Transverse colon (tissue), 4 donors: ENCODE measurements at regions not wholly inside any gene's neighbourhood (a gene's known extent, or its start where the extent isn't known, plus 50 kb on each side); places are given as distances from the start of the nearest gene placed in this dataset.
"Not testable (repeated sequence)": the region's sequence is repeated elsewhere in the genome, so short reads cannot be mapped to it uniquely, and the experiment has no call there.

Source experiments
- DNase-seq: peaks from one replicate; pipeline ENCODE4 v3.0.0-alpha.2; 2019
- H3K27ac ChIP-seq, 4 donors: fragments of 200-600 bp; sonication (generic); 2 replicates each; pipeline ENCODE4 v1.5.1; 2016 to 2018; ENCODE audit warnings: inconsistent platforms in 4 of 4
- H3K27me3 ChIP-seq: fragments of 200-600 bp; sonication (generic); 2 replicates; pipeline ENCODE4 v1.5.1; 2017; ENCODE audit warnings: inconsistent platforms
- H3K36me3 ChIP-seq, 4 donors: fragments of 200-600 bp; sonication (generic); 2 replicates each; pipeline ENCODE4 v1.5.1; 2017 to 2019; ENCODE audit warnings: inconsistent platforms in 4 of 4
- H3K4me1 ChIP-seq, 4 donors: fragments of 200-600 bp; sonication (generic); 2 replicates each; pipeline ENCODE4 v1.5.1; 2017 to 2020; ENCODE audit warnings: inconsistent platforms in 4 of 4
- H3K4me3 ChIP-seq, 4 donors: fragments of 200-600 bp; sonication (generic); 1 replicate in 1 of 4; 2 replicates in 3 of 4; pipeline versions ENCODE4 v1.5.1 to v1.6.1; 2017 to 2019; ENCODE audit warnings: inconsistent platforms in 4 of 4
- H3K9me3 ChIP-seq, 2 donors: fragments of 200-600 bp; sonication (generic); 2 replicates each; pipeline ENCODE4 v1.5.1; 2017 to 2019; ENCODE audit warnings: inconsistent platforms in 2 of 2
- CTCF ChIP-seq, 5 experiments: fragments of 200-600 bp in 3 of 5; fragments of 450-650 bp in 2 of 5; sonication (generic) in 3 of 5; IDR thresholded peaks; 1 replicate in 2 of 5; 2 replicates in 3 of 5; pipeline ENCODE4 v1.5.1; 2016 to 2017; ENCODE audit warnings: antibody characterized with exemption in 5 of 5, inconsistent platforms in 3 of 5, mild to moderate bottlenecking in 2 of 5, moderate library complexity in 1 of 5
- EP300 ChIP-seq: sonication (generic); formaldehyde crosslinking; IDR thresholded peaks from one replicate; pipeline ENCODE4 v1.6.1; 2017; ENCODE audit warnings: antibody characterized with exemption, low read depth
- POLR2A ChIP-seq: fragments of 450-650 bp; IDR thresholded peaks from one replicate; pipeline ENCODE4 v1.6.1; 2016; ENCODE audit warnings: antibody characterized with exemption, mild to moderate bottlenecking, moderate library complexity
- POLR2AphosphoS5 ChIP-seq, 3 donors: sonication (generic); formaldehyde crosslinking; IDR thresholded peaks; one replicate each; pipeline ENCODE4 v1.6.1; 2016; ENCODE audit warnings: antibody characterized with exemption in 3 of 3
- WGBS, 2 donors: methylation state at CpG; one replicate each; pipeline ENCODE4 v1.1.5; 2018; ENCODE audit warnings: low coverage in 1 of 2; 5-methylcytosine and 5-hydroxymethylcytosine counted together
- in situ Hi-C, 4 donors: fragments of 200-750 bp; cut with MboI; loops; one replicate each; pipeline versions ENCODE4 v1.15.0 to v1.15.1; 2017; ENCODE audit warnings: low sequenced_read_pairs in 3 of 4, low pct_ligation_motif_present in 1 of 4, low pct_unique_long_range_greater_than_20kb in 1 of 4
- intact Hi-C: fragments of 100-400 bp; cut with DNase I; formaldehyde crosslinking; loops from one replicate; pipeline ENCODE4 v1.15.1; 2023; ENCODE audit warnings: low total_unique reads

- TF ChIP-seq CTCF (IDR thresholded peaks at IDR 0.05): no peak
- no peak for TF ChIP-seq POLR2AphosphoS5 (IDR thresholded peaks at IDR 0.05)
- TF ChIP-seq POLR2A: no peak
- no peak for TF ChIP-seq EP300
- in situ Hi-C loops: no loop called here
- Histone ChIP-seq H3K27ac (no peak overlapping the region), H3K36me3 (no peaks in the 10 kb centered on the region), H3K27me3 (no peaks in the 10 kb centered on the region), H3K4me1 (no peaks in the 10 kb centered on the region), H3K4me3 (no peak overlapping the region), H3K9me3 (no peaks in the 10 kb centered on the region)
- intact Hi-C loops: no loop called here
- no peak for DNase-seq
- WGBS, 2 donors: 78 to 85% methylated on average over 2 of the region's 2 CpGs
These were observed 355.6 kb downstream of the ADAMTS20 start for GRCh38 chr12:43196268-43196907.

GRCh38 chr12:43193096-43193495, 358.9 kb downstream of the ADAMTS20 start:
- H3K27ac ChIP-seq, H3K4me1 ChIP-seq, DNase-seq, intact Hi-C loops, H3K9me3 ChIP-seq, H3K4me3 ChIP-seq, H3K36me3 ChIP-seq, H3K27me3 ChIP-seq, in situ Hi-C loops: not testable (repeated sequence)
- 33 to 44% methylated on average over 2 of the region's 2 CpGs for WGBS, 2 donors

- H3K36me3 ChIP-seq, in situ Hi-C loops, H3K4me1 ChIP-seq, H3K27me3 ChIP-seq, H3K9me3 ChIP-seq, H3K27ac ChIP-seq, intact Hi-C loops, H3K4me3 ChIP-seq, DNase-seq: not testable (repeated sequence)
- 64 to 69% methylated on average over 2 of the region's 2 CpGs for WGBS, 2 donors
These were observed 359.6 kb downstream of the ADAMTS20 start for GRCh38 chr12:43192442-43192841.

- H3K4me1 ChIP-seq: no peaks in the 10 kb centered on the region
- in situ Hi-C loops (no loop called here), intact Hi-C loops (no loop called here)
- DNase-seq: no peak
- TF ChIP-seq POLR2AphosphoS5 (IDR thresholded peaks at IDR 0.05) (no peak), POLR2A (no peak), EP300 (no peak), CTCF (IDR thresholded peaks at IDR 0.05) (no peak)
- H3K27me3 ChIP-seq: no peaks in the 10 kb centered on the region
- H3K36me3 ChIP-seq: no peaks in the 10 kb centered on the region
- peaks cover 0 to 7% of the 10 kb centered on the region in 2 donors for H3K9me3 ChIP-seq
- no peak overlapping the region for H3K27ac ChIP-seq
- WGBS, 2 donors: 60 to 78% methylated on average over 1 to 4 of the region's 4 CpGs
- no peak overlapping the region for H3K4me3 ChIP-seq
These were observed 371.8 kb downstream of the ADAMTS20 start for GRCh38 chr12:43180242-43180641.

GRCh38 chr12:43179486-43179885, 372.5 kb downstream of the ADAMTS20 start:
- Histone ChIP-seq H3K9me3 (peaks cover 0 to 7% of the 10 kb centered on the region in 2 donors), H3K4me1 (no peaks in the 10 kb centered on the region), H3K27ac (no peak overlapping the region), H3K36me3 (no peaks in the 10 kb centered on the region), H3K4me3 (no peak overlapping the region), H3K27me3 (no peaks in the 10 kb centered on the region)
- TF ChIP-seq POLR2AphosphoS5 (IDR thresholded peaks at IDR 0.05) (no peak), EP300 (no peak), CTCF (IDR thresholded peaks at IDR 0.05) (no peak), POLR2A (no peak)
- WGBS, 2 donors: 50 to 83% methylated on average over 1 of the region's 1 CpG
- intact Hi-C loops (no loop called here), in situ Hi-C loops (no loop called here)
- DNase-seq: no peak
